Skeletal muscle satellite cell (primary cell): ENCODE measurements at regions not wholly inside any gene's neighbourhood (a gene's known extent, or its start where the extent isn't known, plus 50 kb on each side); places are given as distances from the start of the nearest gene placed in this dataset.
"Not testable (repeated sequence)": the region's sequence is repeated elsewhere in the genome, so short reads cannot be mapped to it uniquely, and the experiment has no call there.

Experiments
- H3K27me3 ChIP-seq: 2 replicates; pipeline ENCODE4 v1.7.0; 2013; ENCODE audit warnings: low read length; ENCODE audit not compliant: control insufficient read depth, insufficient read depth
- H3K36me3 ChIP-seq: 2 replicates; pipeline ENCODE4 v1.7.0; 2013; ENCODE audit warnings: mild to moderate bottlenecking, control low read depth, low read length; ENCODE audit not compliant: insufficient read depth
- H3K4me1 ChIP-seq: 2 replicates; pipeline ENCODE4 v1.7.0; 2013; ENCODE audit warnings: low read length; ENCODE audit not compliant: control insufficient read depth, insufficient read depth
- H3K4me2 ChIP-seq: 2 replicates; pipeline ENCODE4 v1.7.0; 2013; ENCODE audit warnings: mild to moderate bottlenecking, low read length
- H3K4me3 ChIP-seq: 2 replicates; pipeline ENCODE4 v1.7.0; 2013; ENCODE audit warnings: low read length
- H3K9ac ChIP-seq: 2 replicates; pipeline ENCODE4 v1.7.0; 2013; ENCODE audit warnings: mild to moderate bottlenecking, low read depth, low read length, moderate library complexity
- H3K9me3 ChIP-seq: replicated peaks from 2 replicates; pipeline ENCODE4 v1.7.0; 2013; ENCODE audit warnings: mild to moderate bottlenecking, control low read depth, low read length

DNA sequence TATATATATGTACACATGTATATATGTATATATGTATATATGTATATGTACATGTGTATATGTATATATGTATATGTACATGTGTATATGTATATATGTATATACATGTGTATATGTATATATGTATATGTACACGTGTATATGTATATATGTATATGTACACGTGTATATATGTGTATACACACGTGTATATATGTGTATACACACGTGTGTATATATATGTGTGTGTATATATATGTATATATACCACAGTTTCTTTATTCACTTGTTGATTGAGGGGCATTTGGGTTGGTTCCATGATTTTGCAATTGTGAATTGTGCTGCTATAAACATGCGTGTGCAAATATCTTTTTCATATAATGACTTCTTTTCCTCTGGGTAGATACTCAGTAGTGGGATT lies 179.0 kb downstream of the ADCYAP1 start:
- H3K9me3 ChIP-seq, H3K4me3 ChIP-seq, H3K36me3 ChIP-seq, H3K4me2 ChIP-seq, H3K4me1 ChIP-seq, H3K27me3 ChIP-seq, H3K9ac ChIP-seq: not testable (repeated sequence)

DNA sequence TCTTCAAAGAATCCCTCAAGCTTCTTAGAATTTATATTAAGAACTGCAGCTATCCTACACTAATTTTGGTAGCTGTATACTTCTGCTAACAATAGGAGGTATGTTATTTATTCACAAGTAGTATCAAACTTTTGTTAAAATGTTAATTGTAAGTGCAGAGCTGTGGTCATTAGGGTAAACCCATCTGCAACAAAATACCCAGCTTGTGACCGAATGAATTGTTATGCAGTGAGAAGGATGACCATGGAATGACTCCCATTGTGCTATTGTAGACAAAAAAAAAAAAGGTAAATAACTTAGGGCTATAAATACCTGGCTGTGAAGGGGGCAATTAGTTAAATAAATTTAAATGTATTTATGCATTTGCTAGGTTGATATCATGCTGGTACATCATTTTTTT lies 186.1 kb downstream of the ADCYAP1 start:
- Histone ChIP-seq H3K4me2 (no peak overlapping the region), H3K9me3 (no peaks in the 10 kb centered on the region), H3K9ac (no peak overlapping the region), H3K4me3 (no peak overlapping the region), H3K27me3 (no peaks in the 10 kb centered on the region), H3K36me3 (no peaks in the 10 kb centered on the region), H3K4me1 (no peaks in the 10 kb centered on the region)

DNA sequence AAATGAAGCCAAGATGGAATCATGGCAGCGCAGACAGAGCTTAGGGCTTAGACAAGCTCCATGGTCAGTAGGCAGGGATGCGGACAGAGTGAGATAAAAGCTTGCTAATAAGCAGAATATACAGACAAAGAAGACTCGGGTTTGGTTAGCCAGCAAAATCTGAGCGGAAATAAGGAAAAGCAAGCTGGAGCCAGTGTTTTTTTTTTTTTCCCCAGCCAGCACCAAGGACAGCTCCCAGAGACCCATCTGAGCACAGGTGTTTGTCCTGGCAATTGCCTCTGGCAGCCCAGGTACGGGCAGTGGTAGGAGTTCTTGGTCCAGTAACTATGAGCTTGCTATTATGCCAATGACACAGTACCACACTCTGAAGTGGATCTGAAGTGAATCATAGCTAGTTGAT lies 187.6 kb downstream of the ADCYAP1 start:
- H3K4me1 ChIP-seq: no peaks in the 10 kb centered on the region
- H3K27me3 ChIP-seq: no peaks in the 10 kb centered on the region
- H3K4me2 ChIP-seq: no peak overlapping the region
- H3K4me3 ChIP-seq: no peak overlapping the region
- no peaks in the 10 kb centered on the region for H3K9me3 ChIP-seq
- H3K9ac ChIP-seq: no peak overlapping the region
- H3K36me3 ChIP-seq: no peaks in the 10 kb centered on the region

DNA sequence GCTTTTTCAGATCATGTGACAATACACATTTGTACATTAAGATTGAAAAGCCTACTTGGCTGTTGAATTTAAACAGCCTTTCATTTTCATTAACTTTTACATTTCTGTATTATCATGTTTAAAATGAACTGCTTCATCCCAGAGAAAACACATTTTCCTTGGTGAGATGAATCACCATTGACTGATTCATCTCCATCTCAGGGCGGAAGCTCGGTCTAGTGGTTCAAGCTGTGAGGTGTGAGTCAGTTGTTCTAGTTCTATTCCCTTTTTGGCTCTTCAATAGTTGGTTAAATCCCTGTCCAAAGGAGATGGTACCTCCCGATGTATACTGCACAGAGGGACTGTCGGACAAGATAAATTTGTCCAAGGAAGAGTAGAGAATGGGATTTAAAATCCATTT lies 189.7 kb downstream of the ADCYAP1 start:
- no peak overlapping the region for H3K9ac ChIP-seq
- no peak overlapping the region for H3K4me3 ChIP-seq
- no peaks in the 10 kb centered on the region for H3K27me3 ChIP-seq
- no peaks in the 10 kb centered on the region for H3K36me3 ChIP-seq
- H3K4me2 ChIP-seq: no peak overlapping the region
- no peaks in the 10 kb centered on the region for H3K4me1 ChIP-seq
- H3K9me3 ChIP-seq: no peaks in the 10 kb centered on the region

DNA sequence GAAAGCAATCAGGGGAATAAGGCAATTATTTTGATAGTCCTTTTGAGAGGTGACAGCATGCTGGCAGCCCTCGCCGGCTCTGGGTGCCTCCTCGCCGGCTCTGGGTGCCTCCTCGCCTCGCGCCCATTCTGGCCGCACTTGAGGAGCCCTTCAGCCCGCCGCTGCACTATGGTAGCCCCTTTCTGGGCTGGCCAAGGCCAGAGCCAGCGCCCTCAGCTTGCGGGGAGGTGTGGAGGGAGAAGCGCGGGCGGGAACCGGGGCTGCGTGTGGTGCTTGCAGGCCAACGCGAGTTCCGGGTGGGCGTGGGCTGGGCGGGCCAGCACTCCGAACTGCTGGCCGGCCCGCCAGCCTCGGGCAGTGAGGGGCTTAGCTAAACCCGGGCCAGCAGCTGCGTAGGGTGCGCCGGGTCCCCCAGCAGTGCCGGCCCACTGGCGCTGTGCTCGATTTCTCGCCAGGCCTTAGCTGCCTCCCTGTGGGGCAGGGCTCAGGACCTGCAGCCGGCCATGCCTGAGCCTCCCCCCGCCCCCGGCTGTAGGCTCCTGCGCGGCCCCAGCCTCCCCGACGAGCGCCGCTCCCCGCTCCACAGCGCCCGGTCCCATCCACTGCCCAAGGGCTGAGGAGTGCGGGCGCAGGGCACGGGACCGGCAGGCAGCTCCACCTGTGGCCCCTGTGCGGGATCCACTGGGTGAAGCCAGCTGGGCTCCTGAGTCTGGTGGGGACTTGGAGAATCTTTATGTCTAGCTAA lies 193.5 kb downstream of the ADCYAP1 start:
- not testable (repeated sequence) for H3K36me3 ChIP-seq, H3K27me3 ChIP-seq, H3K9me3 ChIP-seq, H3K4me2 ChIP-seq, H3K4me1 ChIP-seq, H3K4me3 ChIP-seq, H3K9ac ChIP-seq

DNA sequence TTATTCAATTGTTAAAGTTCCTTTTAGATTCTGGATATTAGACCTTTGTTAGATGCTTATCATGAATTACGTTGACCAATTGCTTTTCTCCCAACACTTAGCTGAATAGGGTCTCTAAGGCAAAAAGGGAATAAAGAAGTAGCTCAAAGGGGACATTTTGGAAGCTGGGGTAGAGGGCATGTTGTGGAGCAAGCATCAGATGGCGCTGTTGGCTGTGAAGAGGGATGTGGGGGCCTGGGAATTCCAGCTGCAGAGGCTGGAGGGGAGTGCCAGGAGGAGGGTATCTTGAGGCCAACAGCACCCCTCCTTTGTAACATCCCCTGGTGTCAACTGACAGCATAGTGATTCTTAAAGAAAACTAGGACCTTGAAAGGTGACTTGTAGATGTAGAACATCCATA lies 198.2 kb downstream of the ADCYAP1 start:
- Histone ChIP-seq H3K27me3 (no peaks in the 10 kb centered on the region), H3K4me1 (no peaks in the 10 kb centered on the region), H3K9ac (no peak overlapping the region), H3K9me3 (no peaks in the 10 kb centered on the region), H3K36me3 (no peaks in the 10 kb centered on the region), H3K4me3 (no peak overlapping the region), H3K4me2 (no peak overlapping the region)

DNA sequence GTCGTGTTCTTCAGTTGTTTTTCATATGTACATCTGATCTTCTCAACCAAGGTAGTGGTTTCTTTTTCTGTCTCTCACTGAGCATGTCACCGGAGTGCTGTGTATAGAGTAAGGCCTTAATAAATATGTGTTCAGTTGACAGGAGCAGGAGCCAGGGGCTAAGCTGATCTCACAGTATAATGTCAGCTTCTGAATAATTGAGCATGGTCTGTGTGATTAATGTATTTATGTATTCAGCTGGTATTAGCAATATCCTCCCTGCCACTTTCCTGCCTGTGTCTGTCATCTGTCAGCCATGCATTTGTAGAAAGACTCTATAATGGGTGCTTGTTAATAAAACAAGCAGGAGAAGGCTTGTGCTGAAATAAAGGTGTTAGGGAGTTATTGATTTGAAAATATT lies 198.9 kb downstream of the ADCYAP1 start:
- no peaks in the 10 kb centered on the region for H3K9me3 ChIP-seq
- no peaks in the 10 kb centered on the region for H3K4me1 ChIP-seq
- no peak overlapping the region for H3K9ac ChIP-seq
- H3K4me3 ChIP-seq: no peak overlapping the region
- no peak overlapping the region for H3K4me2 ChIP-seq
- no peaks in the 10 kb centered on the region for H3K36me3 ChIP-seq
- H3K27me3 ChIP-seq: no peaks in the 10 kb centered on the region

DNA sequence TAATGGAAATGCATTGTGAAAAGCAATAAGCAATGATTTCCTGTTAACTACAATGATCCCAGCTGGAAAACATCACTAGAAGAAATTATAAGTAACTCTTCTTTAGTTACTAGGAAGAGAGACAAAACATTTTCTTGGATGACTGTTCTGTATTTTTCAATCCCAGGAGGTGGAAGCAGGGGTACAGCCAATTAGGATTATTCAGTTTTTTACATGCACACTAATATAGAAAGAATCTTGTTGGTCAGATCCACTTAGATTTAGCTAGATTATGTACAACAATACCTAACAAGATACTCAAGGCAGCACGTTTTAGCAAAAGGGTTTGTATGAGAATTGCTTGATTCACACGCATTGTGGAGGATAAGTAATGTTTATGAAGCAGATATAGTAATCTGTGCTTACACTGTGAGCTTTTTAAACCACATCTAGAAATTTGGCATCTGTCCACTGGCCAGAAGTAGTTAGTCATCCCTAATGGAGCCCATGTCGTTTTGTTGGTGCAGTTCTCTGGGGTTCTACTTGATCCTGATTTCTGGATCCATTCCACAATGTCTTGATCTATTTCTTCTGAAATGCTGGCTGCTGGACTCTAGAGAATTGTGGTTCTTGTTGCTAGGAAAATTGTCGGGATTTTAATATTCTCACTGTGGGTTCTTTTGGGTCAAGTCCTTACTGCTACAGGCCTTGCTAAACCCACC lies 199.7 kb downstream of the ADCYAP1 start:
- Histone ChIP-seq H3K9me3 (no peaks in the 10 kb centered on the region), H3K36me3 (no peaks in the 10 kb centered on the region), H3K27me3 (no peaks in the 10 kb centered on the region), H3K4me1 (no peaks in the 10 kb centered on the region), H3K4me2 (no peak overlapping the region), H3K9ac (no peak overlapping the region), H3K4me3 (no peak overlapping the region)

DNA sequence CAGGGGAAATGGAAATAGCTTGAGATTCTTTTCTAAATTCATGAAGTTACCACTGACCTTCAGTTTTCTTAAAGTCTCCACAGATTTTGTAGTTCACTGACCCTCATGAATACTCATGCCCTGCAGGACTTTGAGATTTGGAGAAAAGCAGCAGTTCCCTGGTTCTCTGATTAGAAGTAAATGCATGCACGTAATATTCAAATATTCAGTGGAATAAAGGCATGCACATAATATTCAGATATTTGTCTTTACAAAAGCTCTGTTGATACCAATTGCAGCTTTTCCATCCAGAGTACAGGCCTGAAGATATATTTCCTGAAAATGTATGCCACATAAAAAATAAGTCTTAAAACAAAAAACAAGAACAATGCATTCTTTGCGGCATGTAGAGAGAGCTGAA lies 219.8 kb downstream of the ADCYAP1 start:
- H3K9me3 ChIP-seq: no peaks in the 10 kb centered on the region
- no peak overlapping the region for H3K9ac ChIP-seq
- no peaks in the 10 kb centered on the region for H3K4me1 ChIP-seq
- no peak overlapping the region for H3K4me3 ChIP-seq
- no peaks in the 10 kb centered on the region for H3K27me3 ChIP-seq
- H3K4me2 ChIP-seq: no peak overlapping the region
- no peaks in the 10 kb centered on the region for H3K36me3 ChIP-seq

DNA sequence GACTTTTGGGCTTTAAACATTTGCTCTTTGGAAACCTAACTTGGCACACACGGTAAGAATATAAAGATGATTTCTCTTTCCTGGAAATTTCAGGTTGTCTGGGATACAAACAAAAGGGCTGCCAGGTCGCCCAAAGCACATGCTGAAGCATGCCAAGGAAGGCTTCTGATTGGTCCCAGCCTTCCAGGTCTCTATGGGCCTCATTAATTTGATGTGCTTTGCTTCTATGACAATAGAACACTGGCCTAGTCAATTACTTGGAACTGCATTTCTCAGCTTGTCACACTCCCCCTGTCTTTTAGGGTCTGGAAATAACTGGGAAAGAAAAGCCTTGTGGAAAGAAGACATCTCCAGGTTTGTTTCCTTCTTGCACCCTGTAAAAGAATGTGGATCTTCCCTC lies 228.9 kb downstream of the ADCYAP1 start:
- H3K4me2 ChIP-seq: no peak overlapping the region
- no peak overlapping the region for H3K9ac ChIP-seq
- H3K36me3 ChIP-seq: no peaks in the 10 kb centered on the region
- H3K9me3 ChIP-seq: peaks cover 3% of the 10 kb centered on the region
- H3K4me3 ChIP-seq: no peak overlapping the region
- H3K4me1 ChIP-seq: no peaks in the 10 kb centered on the region
- no peaks in the 10 kb centered on the region for H3K27me3 ChIP-seq

DNA sequence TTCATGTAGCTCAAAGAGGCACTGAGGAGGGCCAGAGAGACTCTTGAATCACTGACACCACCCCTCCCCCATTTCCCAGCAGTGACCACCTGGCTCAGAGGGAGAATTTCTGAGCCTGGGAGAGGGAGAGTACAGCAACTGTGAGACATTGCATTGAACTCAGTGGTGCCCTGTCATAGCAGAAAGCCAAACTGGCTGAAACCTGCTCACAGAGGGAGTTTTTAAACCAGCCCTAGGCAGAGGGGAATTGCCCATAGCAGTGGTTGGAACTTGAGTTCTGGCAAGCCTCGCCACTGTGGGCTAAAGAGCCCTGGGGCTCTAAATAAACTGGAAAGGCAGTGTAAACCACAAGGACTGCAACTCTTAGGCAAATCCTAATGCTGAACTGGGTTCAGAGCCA lies 243.1 kb downstream of the ADCYAP1 start:
- Histone ChIP-seq H3K9ac (no peak overlapping the region), H3K4me3 (no peak overlapping the region), H3K36me3 (no peaks in the 10 kb centered on the region), H3K27me3 (no peaks in the 10 kb centered on the region), H3K9me3 (no peaks in the 10 kb centered on the region), H3K4me1 (no peaks in the 10 kb centered on the region), H3K4me2 (no peak overlapping the region)

DNA sequence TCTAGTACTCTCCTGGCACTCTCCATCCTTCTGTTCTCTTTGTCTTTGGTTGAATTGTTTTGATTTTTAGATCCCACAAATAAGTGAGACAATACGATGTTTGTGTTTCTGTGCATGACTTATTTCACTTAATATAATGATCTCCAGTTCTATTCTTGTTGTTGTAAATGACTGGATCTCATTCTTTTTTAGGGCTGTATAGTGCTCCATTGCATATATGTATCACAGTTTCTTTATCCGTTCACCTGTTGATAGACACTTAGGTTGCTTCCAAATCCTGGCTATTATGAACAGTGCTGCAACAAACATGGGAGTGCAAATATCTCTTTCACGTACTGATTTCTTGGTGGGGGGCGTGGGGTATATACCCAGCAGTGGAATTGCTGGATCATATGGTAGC lies 245.0 kb downstream of the ADCYAP1 start:
- Histone ChIP-seq H3K9me3 (no peaks in the 10 kb centered on the region), H3K9ac (no peak overlapping the region), H3K36me3 (no peaks in the 10 kb centered on the region), H3K4me2 (no peak overlapping the region), H3K4me1 (no peaks in the 10 kb centered on the region), H3K27me3 (no peaks in the 10 kb centered on the region), H3K4me3 (no peak overlapping the region)
